HG02885 (cell line): ENCODE measurements at regions not wholly inside any gene's neighbourhood (a gene's known extent, or its start where the extent isn't known, plus 50 kb on each side); places are given as distances from the start of the nearest gene placed in this dataset.

Experiments used
- ATAC-seq: cut with Tn5 transposase; IDR thresholded peaks from one replicate; pipeline ENCODE4 v1.9.1; 2021; ENCODE audit warnings: mild to moderate bottlenecking; ENCODE audit not compliant: unreplicated experiment, poor library complexity

GRCh38 chr5:22918511-22918910 is 65.4 kb upstream of the CDH12 start:
- ATAC-seq, result no peak

- no peak for ATAC-seq
These were observed 63.2 kb upstream of the CDH12 start for GRCh38 chr5:22916393-22916792.

GRCh38 chr5:22911019-22911418 is 57.9 kb upstream of the CDH12 start:
- ATAC-seq, result no peak

GRCh38 chr5:22910523-22910922 is 57.4 kb upstream of the CDH12 start:
- no peak for ATAC-seq

GRCh38 chr5:22908586-22908985 is 55.4 kb upstream of the CDH12 start:
- no peak for ATAC-seq

GRCh38 chr5:22908129-22908528 is 55.0 kb upstream of the CDH12 start:
- ATAC-seq, result no peak
